Testis (tissue), 2 donors: ENCODE measurements at regions not wholly inside any gene's neighbourhood (a gene's known extent, or its start where the extent isn't known, plus 50 kb on each side); places are given as distances from the start of the nearest gene placed in this dataset.

Experiments used
- CTCF ChIP-seq, 3 experiments: fragments of 450-650 bp in 2 of 3; fragments of 200-600 bp in 1 of 3; sonication (generic) in 1 of 3; IDR thresholded peaks; one replicate each; pipeline ENCODE4 v1.5.1; 2016 to 2019; ENCODE audit warnings: antibody characterized with exemption in 3 of 3, mild to moderate bottlenecking in 2 of 3, moderate library complexity in 1 of 3
- POLR2A ChIP-seq: fragments of 450-650 bp; IDR thresholded peaks from one replicate; pipeline ENCODE4 v1.6.1; 2017; ENCODE audit warnings: antibody characterized with exemption, mild to moderate bottlenecking, moderate library complexity

DNA sequence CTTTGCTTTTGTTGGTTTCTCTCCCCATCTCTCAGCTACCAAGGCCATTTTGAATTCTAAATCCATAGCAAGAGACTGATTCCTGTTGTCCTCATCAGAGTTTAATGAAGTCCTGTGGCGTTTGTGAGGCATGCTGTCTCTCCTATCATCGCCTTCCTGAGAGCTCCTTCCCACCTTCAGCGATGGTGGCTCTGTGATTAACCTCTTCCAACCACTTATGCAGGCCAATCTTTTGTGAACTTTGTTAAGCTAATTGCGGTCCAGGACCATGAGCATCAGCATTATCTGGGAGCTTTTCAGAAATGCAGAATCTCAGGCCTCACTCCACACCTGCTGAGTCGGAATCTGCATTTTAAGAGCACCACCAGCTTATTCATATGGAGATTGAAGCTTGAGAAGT is 272.5 kb upstream of the CDYL start:
- TF ChIP-seq CTCF (IDR thresholded peaks at IDR 0.05) (no peak), POLR2A (no peak)
